HepG2 (cell line): ENCODE measurements at regions not wholly inside any gene's neighbourhood (a gene's known extent, or its start where the extent isn't known, plus 50 kb on each side); places are given as distances from the start of the nearest gene placed in this dataset.

Experiments used
- CREM ChIP-seq, 2 experiments: sonication (generic) in 1 of 2; formaldehyde crosslinking in 1 of 2; IDR thresholded peaks; 2 replicates each; pipeline versions ENCODE4 v1.4.0 to v1.6.1; 2016 to 2020; ENCODE audit warnings: antibody characterized with exemption in 1 of 2, mild to moderate bottlenecking in 1 of 2, missing genetic modification reagents in 1 of 2
- ERF ChIP-seq: IDR thresholded peaks from 2 replicates; pipeline ENCODE4 v1.6.1; 2018; ENCODE audit warnings: missing biosample characterization, missing genetic modification reagents
- FIP1L1 ChIP-seq: fragments of 200-400 bp; formaldehyde crosslinking; IDR thresholded peaks from 2 replicates; pipeline ENCODE4 v1.6.1; 2018; ENCODE audit warnings: low read depth, mild to moderate bottlenecking, low read length, moderate library complexity, borderline replicate concordance; ENCODE audit not compliant: insufficient read depth
- MZF1 ChIP-seq: sonication (generic); formaldehyde crosslinking; IDR thresholded peaks from 2 replicates; pipeline ENCODE4 v1.8.1; 2023; ENCODE audit warnings: mild to moderate bottlenecking, missing genetic modification reagents, borderline replicate concordance
- ZNF407 ChIP-seq: sonication (generic); formaldehyde crosslinking; IDR thresholded peaks from one replicate; pipeline ENCODE4 v1.5.1; 2020; ENCODE audit warnings: mild to moderate bottlenecking, missing genetic modification reagents; ENCODE audit errors: not compliant biosample characterization

DNA sequence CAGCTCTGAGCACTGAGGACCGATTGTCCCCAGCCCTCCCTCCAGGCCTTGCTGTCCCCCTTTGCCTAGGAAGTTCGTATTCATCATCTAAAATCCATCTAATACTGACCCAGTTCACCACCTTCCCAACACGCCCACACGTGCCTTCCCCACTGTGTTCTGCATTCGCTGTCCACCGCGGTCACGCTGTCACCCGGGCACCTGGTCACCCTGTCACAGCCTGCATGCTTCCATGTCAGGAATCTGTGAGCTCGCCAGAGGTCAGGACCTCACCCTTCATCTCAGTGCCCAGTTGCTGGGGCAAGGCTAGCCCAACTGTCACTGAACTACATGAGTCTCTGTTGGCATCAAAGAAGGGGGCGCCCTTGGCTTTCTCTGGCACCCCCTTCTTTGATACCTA, 82.9 kb upstream of the RUFY1 start (continued):
- TF ChIP-seq ZNF407 (CRISPR knock-in tag) (no peak), ERF (CRISPR knock-in tag) (no peak), FIP1L1 (no peak), CREM (IDR thresholded peaks at IDR 0.05) (no peak), CREM (CRISPR knock-in tag; IDR thresholded peaks at IDR 0.05) (no peak), MZF1 (CRISPR knock-in tag) (no peak)
